GM18873 (cell line): ENCODE measurements at regions not wholly inside any gene's neighbourhood (a gene's known extent, or its start where the extent isn't known, plus 50 kb on each side); places are given as distances from the start of the nearest gene placed in this dataset.
"Not testable (repeated sequence)": the region's sequence is repeated elsewhere in the genome, so short reads cannot be mapped to it uniquely, and the experiment has no call there.

ENCODE experiments used
- ATAC-seq: cut with Tn5 transposase; IDR thresholded peaks from one replicate; pipeline ENCODE4 v1.9.1; 2021; ENCODE audit warnings: mild to moderate bottlenecking, moderate library complexity, moderate number of reproducible peaks; ENCODE audit not compliant: unreplicated experiment, low FRiP score

DNA sequence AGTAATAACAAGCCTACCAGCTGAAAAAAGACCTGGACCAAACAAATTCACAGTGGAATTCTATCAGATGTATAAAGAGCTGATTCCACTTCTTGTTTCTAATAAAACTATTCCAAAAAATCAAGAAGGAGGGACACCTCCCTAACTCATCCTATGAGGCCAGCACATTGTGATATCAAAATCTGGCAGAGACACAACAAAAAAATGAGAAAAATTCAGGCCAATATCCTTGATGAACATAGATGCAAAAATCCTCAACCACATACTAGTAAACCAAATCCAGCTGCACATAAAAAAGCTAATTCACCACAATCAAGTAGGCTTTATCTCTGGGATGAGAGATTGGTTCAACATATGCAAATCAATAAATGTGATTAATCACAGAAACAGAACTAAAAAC is 147.9 kb upstream of the NEIL3 start:
- no peak for ATAC-seq

DNA sequence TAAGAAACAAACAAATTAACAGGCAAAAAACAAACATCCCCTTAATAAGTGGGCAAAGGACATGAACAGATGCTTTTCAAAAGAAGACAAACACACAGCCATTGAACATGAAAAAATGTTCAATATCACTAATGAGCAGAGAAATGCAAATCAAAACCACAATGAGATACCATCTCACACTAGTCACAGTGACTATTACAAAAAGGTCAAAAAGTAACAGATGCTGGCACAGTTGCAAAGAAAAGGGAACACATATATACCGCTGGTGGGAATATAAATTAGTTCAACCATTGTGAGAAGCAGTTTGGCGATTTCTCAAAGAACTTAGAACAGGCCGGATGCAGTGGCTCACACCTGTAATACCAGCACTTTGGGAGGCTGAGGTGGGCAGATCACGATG is 146.1 kb upstream of the NEIL3 start:
- no peak for ATAC-seq

DNA sequence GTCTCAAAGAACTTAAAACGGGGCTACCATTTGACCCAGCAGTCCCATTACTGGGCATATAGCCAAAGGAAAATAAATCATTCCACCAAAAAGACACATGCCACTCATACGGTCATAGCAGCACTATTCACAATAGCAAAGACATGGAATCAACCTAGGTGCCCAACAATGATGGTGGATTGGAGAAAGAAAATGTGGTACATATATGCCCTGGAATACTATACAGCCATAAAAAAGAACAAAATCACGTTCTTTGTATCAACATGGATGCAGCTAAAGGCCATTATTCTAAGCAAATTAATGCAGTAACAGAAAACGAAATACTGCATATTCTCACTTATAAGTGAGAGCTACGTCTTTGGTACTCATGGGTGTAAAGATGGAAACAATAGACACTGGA is 138.1 kb upstream of the NEIL3 start:
- ATAC-seq = no peak

DNA sequence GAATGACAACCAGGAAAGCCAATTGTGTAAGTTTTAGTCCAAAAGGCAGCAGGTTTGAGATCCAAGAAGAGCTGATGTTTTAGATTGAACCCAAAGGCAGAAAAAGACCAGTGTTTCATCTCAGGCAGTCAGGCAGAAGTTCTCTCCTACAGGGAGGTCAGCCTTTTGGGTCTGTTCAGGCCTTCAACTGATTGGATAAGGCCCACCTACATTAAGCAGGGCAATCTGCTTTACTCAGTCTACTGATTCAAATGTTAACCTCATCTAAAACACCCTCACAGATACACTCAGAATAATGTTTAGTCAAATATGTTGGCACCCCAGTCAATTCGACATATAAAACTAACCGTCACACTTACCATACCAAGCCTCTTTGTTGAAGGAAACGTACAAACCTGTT is 134.2 kb upstream of the NEIL3 start:
- no peak for ATAC-seq

GRCh38 chr4:177177541-177178081 is 132.1 kb upstream of the NEIL3 start:
- ATAC-seq = no peak

- no peak for ATAC-seq
Observed at GRCh38 chr4:177178246-177178645, 131.4 kb upstream of the NEIL3 start.

DNA sequence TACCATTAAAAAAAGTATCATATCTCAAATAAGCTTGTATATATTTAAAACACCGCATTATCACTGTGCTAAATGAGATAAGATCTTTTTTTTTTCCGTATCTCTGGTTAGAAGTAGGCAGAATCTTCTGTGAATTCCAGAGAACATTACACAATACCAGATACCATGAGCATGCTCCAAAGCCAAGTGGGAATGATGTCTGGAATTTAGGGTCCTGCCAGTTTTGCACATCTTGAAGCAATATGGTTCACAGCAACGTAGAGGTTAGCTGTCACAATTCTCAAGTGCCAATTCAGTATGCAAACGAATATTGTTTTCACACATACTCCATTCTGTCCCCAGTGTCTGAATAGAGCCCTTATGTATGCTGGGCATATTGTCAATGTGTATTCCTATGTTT is 127.5 kb upstream of the NEIL3 start:
- no peak for ATAC-seq

- no peak for ATAC-seq
Observed at GRCh38 chr4:177182728-177183127, 126.9 kb upstream of the NEIL3 start.

DNA sequence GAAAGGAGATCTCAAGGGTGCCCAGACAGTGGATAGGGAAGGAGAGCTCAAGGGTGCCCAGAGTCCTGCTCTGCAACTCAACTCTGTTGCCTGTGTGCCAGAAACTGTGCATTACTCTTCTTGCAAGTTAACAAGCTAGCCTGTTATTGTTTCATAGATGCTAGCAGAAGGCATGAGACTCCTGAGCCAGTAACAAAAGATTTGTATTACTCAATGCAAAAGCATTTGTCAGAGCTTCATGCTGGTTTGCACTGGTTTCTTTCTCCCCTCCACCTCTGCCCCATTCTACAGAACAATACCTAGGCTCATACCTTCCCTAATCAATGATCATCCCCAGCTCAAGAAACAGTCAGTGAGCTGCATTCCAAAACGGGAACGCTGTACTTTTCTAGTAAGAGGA is 124.5 kb upstream of the NEIL3 start:
- ATAC-seq = no peak

- ATAC-seq = no peak
Observed at GRCh38 chr4:177185579-177185978, 124.1 kb upstream of the NEIL3 start.

GRCh38 chr4:177187371-177187770 is 122.3 kb upstream of the NEIL3 start:
- no peak for ATAC-seq

- ATAC-seq = no peak
Observed at GRCh38 chr4:177190995-177191580, 118.6 kb upstream of the NEIL3 start.

DNA sequence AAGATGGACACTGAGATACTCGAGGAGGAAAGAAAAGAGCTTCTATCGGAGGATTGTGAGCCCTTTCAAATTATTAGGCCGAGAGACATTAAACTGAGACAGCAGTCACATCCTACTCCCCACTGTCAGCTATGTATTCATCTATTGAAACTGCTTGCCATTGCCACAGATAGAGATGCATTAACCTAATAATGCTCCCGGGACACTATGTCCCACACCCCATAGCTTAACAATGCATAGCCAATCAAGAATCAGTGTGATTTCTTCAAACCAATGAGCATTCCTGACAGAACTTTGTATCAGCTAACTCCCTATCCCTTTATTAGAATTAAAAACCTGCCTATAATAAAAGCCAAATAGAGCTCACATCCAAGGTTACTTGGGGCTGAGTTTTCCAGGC is 118.1 kb upstream of the NEIL3 start:
- no peak for ATAC-seq

- no peak for ATAC-seq
Observed at GRCh38 chr4:177191991-177192390, 117.7 kb upstream of the NEIL3 start.

DNA sequence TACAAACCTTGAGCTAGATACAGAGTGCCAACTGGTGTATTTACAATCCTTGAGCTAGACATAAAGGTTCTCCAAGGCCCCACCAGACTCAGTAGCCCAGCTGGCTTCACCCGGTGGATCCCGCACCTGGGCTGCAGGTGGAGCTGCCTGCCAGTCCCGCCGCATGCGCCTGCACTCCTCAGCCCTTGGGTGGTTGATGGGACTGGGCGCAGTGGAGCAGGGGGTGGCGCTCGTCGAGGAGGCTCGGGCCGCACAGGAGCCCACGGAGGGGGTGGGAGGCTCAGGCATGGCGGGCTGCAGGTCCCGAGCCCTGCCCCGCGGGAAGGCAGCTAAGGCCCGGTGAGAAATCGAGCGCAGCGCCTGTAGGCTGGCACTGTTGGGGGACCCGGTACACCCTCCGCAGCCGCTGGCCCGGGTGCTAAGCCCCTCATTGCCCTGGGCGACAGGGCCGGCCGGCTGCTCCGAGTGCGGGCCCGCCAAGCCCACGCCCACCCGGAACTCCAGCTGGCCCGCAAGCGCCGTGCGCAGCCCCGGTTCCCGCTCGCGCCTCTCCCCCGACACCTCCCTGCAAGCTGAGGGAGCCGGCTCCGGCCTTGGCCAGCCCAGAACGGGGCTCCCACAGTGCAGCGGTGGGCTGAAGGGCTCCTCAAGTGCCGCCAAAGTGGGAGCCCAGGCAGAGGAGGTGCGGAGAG is 116.5 kb upstream of the NEIL3 start:
- not testable (repeated sequence) for ATAC-seq

DNA sequence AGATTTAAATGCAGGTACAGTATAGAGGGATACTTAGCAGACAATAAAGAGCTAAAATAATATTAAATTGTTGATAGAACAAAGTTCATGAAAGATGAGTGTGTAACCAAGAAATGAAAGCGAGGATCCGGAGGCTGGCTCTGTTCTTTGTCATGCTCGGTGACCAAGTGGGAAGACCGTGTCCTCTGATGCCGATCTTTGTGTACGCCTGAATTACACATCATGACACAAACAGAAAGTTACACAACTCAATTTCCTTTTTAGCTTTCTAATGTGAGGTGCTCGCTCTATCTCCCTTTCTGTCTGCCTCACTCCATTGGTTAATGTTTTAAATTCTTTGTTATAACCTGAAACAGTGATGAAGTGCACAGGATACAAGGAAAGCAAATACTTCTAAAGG is 114.8 kb upstream of the NEIL3 start:
- ATAC-seq = no peak

GRCh38 chr4:177196615-177197014 is 113.1 kb upstream of the NEIL3 start:
- no peak for ATAC-seq

GRCh38 chr4:177201614-177202013 is 108.1 kb upstream of the NEIL3 start:
- no peak for ATAC-seq

GRCh38 chr4:177204126-177204525 is 105.5 kb upstream of the NEIL3 start:
- ATAC-seq = no peak

GRCh38 chr4:177214935-177215334 is 94.7 kb upstream of the NEIL3 start:
- ATAC-seq = no peak

- ATAC-seq = no peak
Observed at GRCh38 chr4:177220376-177220775, 89.3 kb upstream of the NEIL3 start.

DNA sequence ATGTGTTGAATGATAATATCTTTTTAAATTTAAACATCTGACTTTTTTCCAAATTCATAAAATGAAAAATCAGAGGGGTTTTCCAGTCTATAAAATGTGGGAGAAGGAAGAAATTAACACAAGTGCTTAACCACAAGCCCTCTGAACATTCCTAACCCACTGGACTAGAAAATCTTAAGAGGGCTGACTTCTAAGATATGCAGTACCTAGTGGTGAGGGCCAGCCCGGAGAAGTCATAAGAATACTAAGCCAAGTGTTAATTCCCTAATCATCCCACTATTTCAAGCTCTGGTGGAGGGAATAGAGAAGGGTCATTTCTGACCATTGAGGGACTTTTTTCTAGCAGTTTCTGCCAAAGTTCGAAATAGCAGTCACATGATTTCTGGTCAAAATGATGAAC is 86.9 kb upstream of the NEIL3 start:
- ATAC-seq = no peak
